Mesendoderm (in vitro differentiated cells): ENCODE measurements at regions not wholly inside any gene's neighbourhood (a gene's known extent, or its start where the extent isn't known, plus 50 kb on each side); places are given as distances from the start of the nearest gene placed in this dataset.
"Not testable (repeated sequence)": the region's sequence is repeated elsewhere in the genome, so short reads cannot be mapped to it uniquely, and the experiment has no call there.

ENCODE experiments used
- DNase-seq: peaks from one replicate; pipeline ENCODE4 v3.0.0; 2013
- H2AK5ac ChIP-seq: 2 replicates; pipeline ENCODE4 v1.6.1; 2013; ENCODE audit warnings: low read length, inconsistent platforms
- H2BK120ac ChIP-seq: 2 replicates; pipeline ENCODE4 v1.6.1; 2013; ENCODE audit warnings: low read depth, mild to moderate bottlenecking, low read length, moderate library complexity, mixed read lengths
- H2BK15ac ChIP-seq: replicated peaks from 2 replicates; pipeline ENCODE4 v1.6.1; 2013; ENCODE audit warnings: low read depth, mild to moderate bottlenecking, moderate library complexity
- H2BK5ac ChIP-seq: 2 replicates; pipeline ENCODE4 v1.6.1; 2013; ENCODE audit warnings: low read length, inconsistent platforms
- H3K18ac ChIP-seq: 2 replicates; pipeline ENCODE4 v1.6.1; 2013; ENCODE audit warnings: mild to moderate bottlenecking, low read length, mixed read lengths
- H3K23ac ChIP-seq: one replicate; pipeline ENCODE4 v1.6.1; 2013; ENCODE audit warnings: low read length
- H3K27ac ChIP-seq: 2 replicates; pipeline ENCODE4 v1.5.1; 2013; ENCODE audit warnings: low read depth, mild to moderate bottlenecking, inconsistent platforms, low read length, moderate library complexity
- H3K27me3 ChIP-seq: 2 replicates; pipeline ENCODE4 v1.6.1; 2013; ENCODE audit warnings: low read length, control low read depth, mild to moderate bottlenecking, inconsistent platforms; ENCODE audit not compliant: insufficient read depth, poor library complexity
- H3K36me3 ChIP-seq: 2 replicates; pipeline ENCODE4 v1.6.1; 2013; ENCODE audit warnings: low read length, inconsistent platforms; ENCODE audit not compliant: control insufficient read depth, insufficient read depth
- H3K4ac ChIP-seq: one replicate; pipeline ENCODE4 v1.6.1; 2013; ENCODE audit warnings: low read depth, mild to moderate bottlenecking, low read length, moderate library complexity
- H3K4me1 ChIP-seq: 2 replicates; pipeline ENCODE4 v1.6.1; 2013; ENCODE audit warnings: low read depth, low read length, inconsistent platforms; ENCODE audit not compliant: control insufficient read depth
- H3K4me2 ChIP-seq: 2 replicates; pipeline ENCODE4 v1.6.1; 2013; ENCODE audit warnings: low read length
- H3K4me3 ChIP-seq: 2 replicates; pipeline ENCODE4 v1.5.1; 2013; ENCODE audit warnings: mild to moderate bottlenecking, low read length
- H3K56ac ChIP-seq: one replicate; pipeline ENCODE4 v1.6.1; 2013; ENCODE audit warnings: low read length
- H3K79me1 ChIP-seq: 2 replicates; pipeline ENCODE4 v1.6.1; 2013; ENCODE audit warnings: low read length, inconsistent platforms
- H3K79me2 ChIP-seq: 2 replicates; pipeline ENCODE4 v1.6.1; 2013; ENCODE audit warnings: mild to moderate bottlenecking, low read length; ENCODE audit not compliant: control insufficient read depth, insufficient read depth
- H3K9ac ChIP-seq: 2 replicates; pipeline ENCODE4 v1.6.1; 2013; ENCODE audit warnings: low read length, inconsistent platforms
- H4K5ac ChIP-seq: one replicate; pipeline ENCODE4 v1.6.1; 2013; ENCODE audit warnings: low read length
- H4K8ac ChIP-seq: one replicate; pipeline ENCODE4 v1.6.1; 2013; ENCODE audit warnings: low read depth, mild to moderate bottlenecking, control low read depth, low read length, moderate library complexity
- WGBS: extraction: QIAGEN DNeasy Blood & Tissue Kit; methylation state at CpG from one replicate; pipeline ENCODE4 v1.1.7; 2013; ENCODE audit warnings: low lambda C conversion rate, missing lambda C conversion rate; ENCODE audit not compliant: insufficient coverage; ENCODE audit errors: extremely low coverage; 5-methylcytosine and 5-hydroxymethylcytosine counted together

DNA sequence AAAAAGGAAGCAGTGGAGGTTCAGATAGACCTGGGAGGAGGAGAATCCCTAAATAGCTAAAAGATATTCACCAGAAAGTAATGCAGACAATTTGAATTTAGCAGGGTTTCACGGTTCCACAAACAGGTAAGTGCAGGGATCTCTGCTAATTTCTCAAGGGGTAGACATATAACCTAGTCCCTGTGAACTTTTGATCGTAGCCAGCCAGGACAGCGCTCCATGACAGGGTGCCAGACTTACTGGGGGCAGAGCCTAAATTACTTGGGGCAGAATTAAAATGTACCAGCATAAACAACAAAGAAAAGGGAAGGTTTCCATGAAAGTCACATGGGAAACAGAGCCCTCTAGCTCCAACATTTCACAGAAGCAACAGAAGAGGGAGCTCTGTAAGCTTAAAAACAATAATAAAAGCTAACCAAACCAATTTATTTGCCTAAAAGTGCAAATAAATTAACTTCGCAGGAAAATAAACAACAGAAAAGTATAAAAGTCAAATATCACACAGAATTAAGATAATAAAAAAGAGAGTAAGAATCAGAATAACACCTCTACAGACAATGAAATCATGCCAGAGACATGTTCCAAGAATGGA, 198.3 kb downstream of the DUSP10 start:
- Histone ChIP-seq H3K27me3 (no peaks in the 10 kb centered on the region), H3K27ac (no peak overlapping the region), H2AK5ac (no peak overlapping the region), H3K56ac (peak overlapping the region; percentile 80), H2BK120ac (peak overlapping the region; percentile 82), H2BK15ac (peak overlapping the region; percentile 36), H3K9ac (peak overlapping the region; percentile 51), H3K79me1 (no peaks in the 10 kb centered on the region), H3K36me3 (no peaks in the 10 kb centered on the region), H3K79me2 (no peaks in the 10 kb centered on the region), H3K4me2 (no peak overlapping the region), H3K18ac (peak overlapping the region; percentile 90), H3K4ac (peak overlapping the region; percentile 55), H2BK5ac (peak overlapping the region; percentile 83), H3K4me3 (no peak overlapping the region), H3K4me1 (no peaks in the 10 kb centered on the region), H3K23ac (no peak overlapping the region), H4K8ac (peak overlapping the region; percentile 28), H4K5ac (peak overlapping the region; percentile 93)
- no CpG with 5 or more reads among the region's 4 CpGs for WGBS
- DNase-seq = peak; percentile 51

- Histone ChIP-seq H3K23ac (no peak overlapping the region), H3K4me2 (no peak overlapping the region), H3K18ac (no peak overlapping the region), H3K9ac (no peak overlapping the region), H3K79me1 (no peaks in the 10 kb centered on the region), H2AK5ac (no peak overlapping the region), H3K36me3 (no peaks in the 10 kb centered on the region), H3K56ac (no peak overlapping the region), H4K8ac (no peak overlapping the region), H3K79me2 (no peaks in the 10 kb centered on the region), H2BK5ac (no peak overlapping the region), H2BK120ac (no peak overlapping the region), H3K27ac (no peak overlapping the region), H3K4me3 (no peak overlapping the region), H4K5ac (no peak overlapping the region), H3K4ac (no peak overlapping the region), H2BK15ac (no peak overlapping the region), H3K4me1 (no peaks in the 10 kb centered on the region), H3K27me3 (no peaks in the 10 kb centered on the region)
- no peak for DNase-seq
- no CpG with 5 or more reads among the region's 6 CpGs for WGBS
Observed at GRCh38 chr1:221548942-221549341, 192.9 kb downstream of the DUSP10 start.

DNA sequence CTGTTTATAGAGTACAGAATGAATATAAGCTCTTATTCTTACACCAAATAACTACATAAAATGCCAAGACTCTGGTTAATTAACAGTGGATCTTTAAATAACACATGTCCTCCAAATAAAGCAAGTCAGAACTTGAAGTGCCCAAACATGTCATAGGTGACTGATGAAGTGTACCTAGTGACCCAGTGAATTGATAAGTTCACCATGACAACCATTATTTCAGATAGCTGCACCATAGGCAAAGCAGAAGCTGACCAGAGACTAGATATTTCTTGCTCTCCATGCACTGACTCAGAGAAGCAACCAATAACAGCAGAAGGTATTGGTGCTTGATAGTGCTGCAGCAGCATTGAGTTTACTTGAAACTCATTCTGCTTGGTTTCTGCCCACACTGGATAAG, 192.1 kb downstream of the DUSP10 start:
- no peaks in the 10 kb centered on the region for H3K4me1 ChIP-seq
- no peaks in the 10 kb centered on the region for H3K79me1 ChIP-seq
- H3K4me2 ChIP-seq = no peak overlapping the region
- no peak overlapping the region for H2AK5ac ChIP-seq
- H2BK15ac ChIP-seq = no peak overlapping the region
- H3K56ac ChIP-seq = no peak overlapping the region
- H3K23ac ChIP-seq = no peak overlapping the region
- no peaks in the 10 kb centered on the region for H3K36me3 ChIP-seq
- H4K8ac ChIP-seq = no peak overlapping the region
- no peak overlapping the region for H2BK5ac ChIP-seq
- no peaks in the 10 kb centered on the region for H3K27me3 ChIP-seq
- no peak overlapping the region for H2BK120ac ChIP-seq
- H3K4me3 ChIP-seq = no peak overlapping the region
- no peak overlapping the region for H3K9ac ChIP-seq
- H3K79me2 ChIP-seq = no peaks in the 10 kb centered on the region
- DNase-seq = no peak
- no peak overlapping the region for H4K5ac ChIP-seq
- no peak overlapping the region for H3K27ac ChIP-seq
- H3K18ac ChIP-seq = no peak overlapping the region
- H3K4ac ChIP-seq = no peak overlapping the region

GRCh38 chr1:221552792-221553191, 189.1 kb downstream of the DUSP10 start:
- not testable (repeated sequence) for H2AK5ac ChIP-seq, H3K36me3 ChIP-seq, H2BK5ac ChIP-seq, H3K4ac ChIP-seq, H3K4me1 ChIP-seq, H3K27ac ChIP-seq, H3K4me3 ChIP-seq, H2BK120ac ChIP-seq, H3K79me1 ChIP-seq, H3K56ac ChIP-seq, DNase-seq, H3K18ac ChIP-seq, H3K27me3 ChIP-seq, H4K5ac ChIP-seq, H4K8ac ChIP-seq, H2BK15ac ChIP-seq, H3K4me2 ChIP-seq, H3K79me2 ChIP-seq, H3K23ac ChIP-seq, H3K9ac ChIP-seq
- no CpG with 5 or more reads among the region's 8 CpGs for WGBS

GRCh38 chr1:221555689-221556433, 186.0 kb downstream of the DUSP10 start:
- Histone ChIP-seq H3K4me1 (no peaks in the 10 kb centered on the region), H3K18ac (no peak overlapping the region), H3K79me2 (no peaks in the 10 kb centered on the region), H2BK15ac (no peak overlapping the region), H4K8ac (no peak overlapping the region), H3K79me1 (no peaks in the 10 kb centered on the region), H3K27me3 (no peaks in the 10 kb centered on the region), H4K5ac (no peak overlapping the region), H3K36me3 (no peaks in the 10 kb centered on the region), H2BK5ac (no peak overlapping the region), H2AK5ac (no peak overlapping the region), H3K4ac (no peak overlapping the region), H3K23ac (no peak overlapping the region), H3K27ac (no peak overlapping the region), H3K4me3 (no peak overlapping the region), H3K9ac (no peak overlapping the region), H3K4me2 (no peak overlapping the region), H3K56ac (no peak overlapping the region), H2BK120ac (no peak overlapping the region)
- WGBS = no CpG with 5 or more reads among the region's 10 CpGs
- DNase-seq = no peak

DNA sequence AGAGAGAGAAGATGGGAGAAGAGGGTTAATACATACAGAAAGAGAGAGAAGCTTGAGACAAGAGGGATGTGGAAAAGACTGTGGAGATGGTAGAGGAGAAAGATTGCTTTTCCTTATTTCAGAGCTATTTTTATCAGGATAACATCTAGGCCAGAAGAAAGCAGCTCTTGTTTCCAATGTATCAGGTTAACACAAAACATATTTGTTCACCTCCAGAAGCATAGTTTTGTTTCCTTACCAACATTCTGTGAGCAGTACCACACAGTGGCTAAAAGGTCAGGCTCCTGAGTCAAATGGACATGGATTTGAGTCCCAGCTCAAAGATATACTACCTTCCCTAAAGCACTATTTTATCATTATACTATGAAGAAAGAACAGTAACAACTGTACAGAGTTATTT, 185.5 kb downstream of the DUSP10 start:
- no peaks in the 10 kb centered on the region for H3K79me1 ChIP-seq
- H2BK120ac ChIP-seq = no peak overlapping the region
- no peaks in the 10 kb centered on the region for H3K4me1 ChIP-seq
- H3K18ac ChIP-seq = no peak overlapping the region
- H3K27ac ChIP-seq = no peak overlapping the region
- no peak overlapping the region for H3K9ac ChIP-seq
- no peak overlapping the region for H3K4ac ChIP-seq
- DNase-seq = no peak
- no peak overlapping the region for H3K56ac ChIP-seq
- H3K79me2 ChIP-seq = no peaks in the 10 kb centered on the region
- no peak overlapping the region for H3K4me3 ChIP-seq
- no peak overlapping the region for H4K8ac ChIP-seq
- no peak overlapping the region for H2BK5ac ChIP-seq
- no peak overlapping the region for H2AK5ac ChIP-seq
- H4K5ac ChIP-seq = no peak overlapping the region
- no peak overlapping the region for H2BK15ac ChIP-seq
- H3K23ac ChIP-seq = no peak overlapping the region
- H3K36me3 ChIP-seq = no peaks in the 10 kb centered on the region
- H3K4me2 ChIP-seq = no peak overlapping the region
- H3K27me3 ChIP-seq = no peaks in the 10 kb centered on the region
